NCI-H146 treated with DMSO at 0.1 percent for 48 hours (cell line): ENCODE measurements at regions not wholly inside any gene's neighbourhood (a gene's known extent, or its start where the extent isn't known, plus 50 kb on each side); places are given as distances from the start of the nearest gene placed in this dataset.

Experiments
- DNase-seq: peaks from one replicate; lab custom pipeline; 2025; ENCODE audit not compliant: unreplicated experiment; lab: John Stamatoyannopoulos, UW

DNA sequence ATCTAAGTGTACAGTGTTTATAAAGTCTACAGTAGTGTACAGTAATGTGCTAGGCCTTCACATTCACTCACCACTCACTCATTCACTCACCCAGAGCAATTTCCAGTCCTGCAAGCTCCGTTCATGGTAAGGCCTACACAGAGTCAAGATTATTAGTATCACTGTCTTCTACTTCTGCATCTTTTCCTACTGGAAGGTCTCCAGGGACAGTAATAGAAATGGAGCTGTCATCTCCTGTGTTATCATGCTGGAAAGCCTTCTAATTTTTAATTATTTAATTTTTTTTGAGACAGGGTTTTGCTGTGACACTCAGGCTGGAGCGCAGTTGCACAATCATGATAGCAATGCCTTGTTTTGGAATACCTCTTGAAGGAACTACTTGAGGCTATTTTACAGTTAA is 207.0 kb downstream of the HTR7 start:
- no peak for DNase-seq

DNA sequence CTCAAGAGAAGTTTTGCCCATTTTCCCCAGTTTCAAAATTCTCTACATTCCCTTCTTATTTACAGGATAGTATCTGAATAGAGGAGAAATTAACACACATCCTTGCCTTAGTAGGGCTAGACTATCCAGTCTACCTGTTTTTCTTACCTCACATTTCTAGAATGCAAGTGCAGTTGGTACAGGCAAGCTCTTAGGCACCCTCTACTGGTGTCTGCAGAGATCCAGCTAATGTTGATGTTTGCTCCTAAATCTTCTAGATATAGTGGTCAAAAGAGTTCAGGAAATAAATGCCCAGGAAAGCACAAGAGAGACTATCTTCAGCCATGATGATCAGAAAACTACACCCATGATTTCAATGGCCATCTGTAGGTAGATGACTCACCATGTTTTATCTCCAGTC is 205.3 kb downstream of the HTR7 start:
- DNase-seq: no peak

DNA sequence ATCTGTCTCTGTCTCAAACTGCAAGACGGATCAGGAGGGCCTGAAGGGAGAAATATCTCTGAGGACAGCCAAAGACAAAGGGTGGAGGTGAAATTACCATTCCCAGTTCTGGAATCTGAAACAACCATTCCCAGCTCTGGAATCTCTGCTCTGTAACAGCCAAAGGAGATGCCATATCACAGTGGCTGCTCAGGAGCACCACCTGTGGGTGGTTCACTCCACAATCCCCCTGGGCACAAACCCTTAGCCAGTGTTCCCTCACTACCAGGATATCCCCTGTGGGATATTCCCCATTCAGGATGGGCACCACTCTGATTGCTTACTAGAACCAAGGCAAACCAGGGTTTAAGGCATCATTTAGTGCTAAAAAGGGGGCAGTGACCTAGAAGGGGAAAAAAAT is 199.0 kb downstream of the HTR7 start:
- DNase-seq: no peak

DNA sequence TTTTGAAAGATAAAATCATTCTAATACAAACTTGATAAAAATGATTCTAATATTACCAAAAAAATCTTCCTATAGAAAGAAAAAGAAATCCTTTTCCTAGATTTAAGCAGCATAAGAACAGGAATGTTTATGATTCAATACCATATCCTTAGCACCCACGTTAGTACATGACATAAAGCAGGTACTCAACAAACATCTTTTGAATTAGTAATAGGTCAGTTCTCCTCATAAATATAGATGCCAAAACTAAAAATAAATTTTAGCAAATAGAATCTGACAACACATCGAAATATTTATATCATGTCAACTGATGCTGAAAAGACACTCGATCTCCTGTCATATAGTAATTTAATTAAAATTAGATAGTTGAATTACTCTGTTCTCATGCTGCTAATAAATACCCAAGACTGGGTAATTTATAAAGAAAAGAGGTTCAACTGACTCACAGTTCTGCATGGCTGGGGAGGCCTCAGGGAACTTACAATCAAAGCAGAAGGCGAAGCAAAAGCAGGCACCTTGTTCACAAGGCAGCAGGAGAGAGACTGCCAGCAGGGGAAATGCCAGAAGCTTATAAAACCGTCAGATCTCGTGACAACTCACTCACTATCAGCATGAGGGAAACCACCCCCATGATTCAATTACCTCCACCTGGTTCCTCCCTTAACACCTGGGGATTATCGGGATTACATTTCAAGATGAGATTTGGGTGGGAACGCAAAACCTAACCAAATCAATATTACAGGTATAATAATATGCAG is 191.8 kb downstream of the HTR7 start:
- DNase-seq: no peak

DNA sequence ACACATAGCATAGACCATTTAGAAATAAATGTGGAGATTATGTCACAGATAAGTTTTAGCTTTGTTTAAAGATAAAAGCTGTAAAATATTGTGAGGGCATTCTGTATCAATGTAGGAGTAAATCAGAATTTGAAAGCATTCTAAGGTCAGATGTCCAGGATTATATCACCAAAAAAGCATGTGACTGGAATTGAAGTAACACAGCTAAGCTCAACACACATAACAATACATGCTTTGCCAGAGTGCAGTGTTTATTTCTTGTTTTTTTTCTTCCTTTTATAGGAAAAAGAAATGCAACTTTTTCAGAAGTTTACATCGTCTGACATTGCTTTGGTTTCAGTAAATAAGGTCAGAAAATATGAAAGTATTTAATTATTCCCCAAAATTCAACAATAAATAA is 183.4 kb downstream of the HTR7 start:
- no peak for DNase-seq

DNA sequence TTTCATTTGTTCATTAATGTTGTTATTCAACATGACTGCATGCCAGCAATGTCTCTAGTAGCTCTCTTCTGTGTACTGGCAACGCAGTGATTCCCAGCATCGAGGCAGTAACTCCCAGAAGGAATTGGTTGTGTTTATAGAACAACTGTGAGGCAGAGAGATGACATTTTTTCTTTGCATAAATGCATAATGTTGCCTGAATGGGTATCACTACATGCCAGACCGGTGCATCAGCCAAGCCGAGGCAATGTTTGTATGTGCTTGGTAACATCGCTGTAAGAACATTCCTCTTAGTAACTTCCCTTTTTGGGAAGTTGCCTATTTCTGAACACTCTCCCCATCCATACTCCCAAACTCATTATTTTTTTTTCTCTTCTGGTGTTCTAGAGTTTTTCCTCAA is 182.9 kb downstream of the HTR7 start:
- no peak for DNase-seq

DNA sequence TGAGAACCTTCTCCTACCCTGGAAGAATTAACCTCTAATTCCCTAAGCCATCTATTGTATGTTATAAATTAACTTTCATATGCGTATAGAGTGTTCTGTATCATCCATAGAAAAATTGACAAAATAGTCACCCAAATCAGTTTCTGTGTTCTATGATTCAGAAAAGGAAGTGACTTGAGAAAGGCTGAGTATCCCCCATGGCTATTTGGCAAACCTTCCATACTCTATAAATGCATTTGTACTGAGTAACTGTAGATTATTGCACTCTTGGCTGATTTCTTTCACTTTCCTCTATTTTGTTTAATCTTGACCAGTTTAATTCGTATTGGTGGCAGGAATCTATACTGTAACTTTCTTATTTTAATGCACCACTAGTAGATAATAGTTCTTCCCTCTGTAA is 182.2 kb downstream of the HTR7 start:
- DNase-seq: no peak
